Activated naive CD8-positive, alpha-beta T cell treated with anti-CD3 and anti-CD28 coated beads, Interleukin-2, amount 10 ng/mL, durations not matched to agents 7 days and 5 days (primary cell): ENCODE measurements at regions not wholly inside any gene's neighbourhood (a gene's known extent, or its start where the extent isn't known, plus 50 kb on each side); places are given as distances from the start of the nearest gene placed in this dataset.

Experiments used
- ATAC-seq: fragments of 150-1000 bp; cut with Tn5 transposase; one replicate; pipeline ENCODE4 v1.10.0; 2021; ENCODE audit warnings: low read depth, moderate library complexity
- POLR2A ChIA-PET: fragments of 350-600 bp; sonication (Branson Sonifier 250); formaldehyde crosslinking; loops from one replicate; lab custom pipeline; 2021; ENCODE audit warnings: antibody characterized with exemption; lab: Charles Lee
- DNase-seq: peaks from one replicate; pipeline ENCODE4 v3.0.0; 2021
- H3K27ac Mint-ChIP-seq: one replicate; pipeline ENCODE4 v1.8.0; 2022; ENCODE audit warnings: mild to moderate bottlenecking, mixed read lengths
- H3K27me3 Mint-ChIP-seq: one replicate; pipeline ENCODE4 v1.8.0; 2022; ENCODE audit warnings: mild to moderate bottlenecking, moderate library complexity, mixed read lengths
- H3K36me3 Mint-ChIP-seq: one replicate; pipeline ENCODE4 v1.8.0; 2021; ENCODE audit warnings: mild to moderate bottlenecking, mixed read lengths
- H3K4me1 Mint-ChIP-seq: one replicate; pipeline ENCODE4 v1.8.0; 2021; ENCODE audit warnings: mixed read lengths
- H3K4me3 Mint-ChIP-seq: one replicate; pipeline ENCODE4 v1.8.0; 2022; ENCODE audit warnings: mild to moderate bottlenecking, moderate library complexity, mixed read lengths
- H3K9me3 Mint-ChIP-seq: one replicate; pipeline ENCODE4 v1.8.0; 2021; ENCODE audit warnings: mixed read lengths

GRCh38 chr5:89904442-89904841, 505.1 kb downstream of the CETN3 start:
- POLR2A ChIA-PET: no interaction called here
- H3K4me3 Mint-ChIP-seq: no peak overlapping the region
- H3K4me1 Mint-ChIP-seq: no peaks in the 10 kb centered on the region
- H3K27me3 Mint-ChIP-seq: no peaks in the 10 kb centered on the region
- DNase-seq (no peak), ATAC-seq (no peak)
- no peak overlapping the region for H3K27ac Mint-ChIP-seq
- H3K9me3 Mint-ChIP-seq: no peaks in the 10 kb centered on the region
- no peaks in the 10 kb centered on the region for H3K36me3 Mint-ChIP-seq

- H3K4me3 Mint-ChIP-seq: no peak overlapping the region
- H3K27me3 Mint-ChIP-seq: no peaks in the 10 kb centered on the region
- no peaks in the 10 kb centered on the region for H3K36me3 Mint-ChIP-seq
- H3K4me1 Mint-ChIP-seq: no peaks in the 10 kb centered on the region
- DNase-seq (no peak), ATAC-seq (no peak)
- H3K27ac Mint-ChIP-seq: no peak overlapping the region
- no peaks in the 10 kb centered on the region for H3K9me3 Mint-ChIP-seq
- POLR2A ChIA-PET: no interaction called here
These were observed 507.6 kb downstream of the CETN3 start for GRCh38 chr5:89901983-89902382.

- Mint-ChIP-seq H3K4me1 (no peaks in the 10 kb centered on the region), H3K27ac (no peak overlapping the region), H3K27me3 (no peaks in the 10 kb centered on the region), H3K4me3 (no peak overlapping the region), H3K36me3 (no peaks in the 10 kb centered on the region), H3K9me3 (no peaks in the 10 kb centered on the region)
- POLR2A ChIA-PET: no interaction called here
- ATAC-seq (no peak), DNase-seq (no peak)
These were observed 508.2 kb downstream of the CETN3 start for GRCh38 chr5:89901346-89901745.

- ATAC-seq: no peak
- no peaks in the 10 kb centered on the region for H3K27me3 Mint-ChIP-seq
- H3K36me3 Mint-ChIP-seq: no peaks in the 10 kb centered on the region
- H3K4me3 Mint-ChIP-seq: no peak overlapping the region
- no peaks in the 10 kb centered on the region for H3K4me1 Mint-ChIP-seq
- DNase-seq: no peak
- H3K27ac Mint-ChIP-seq: no peak overlapping the region
- POLR2A ChIA-PET: no interaction called here
- H3K9me3 Mint-ChIP-seq: no peaks in the 10 kb centered on the region
These were observed 509.2 kb downstream of the CETN3 start for GRCh38 chr5:89900346-89900745.

- H3K4me1 Mint-ChIP-seq: no peaks in the 10 kb centered on the region
- no peak overlapping the region for H3K27ac Mint-ChIP-seq
- no peaks in the 10 kb centered on the region for H3K9me3 Mint-ChIP-seq
- no peaks in the 10 kb centered on the region for H3K27me3 Mint-ChIP-seq
- no peaks in the 10 kb centered on the region for H3K36me3 Mint-ChIP-seq
- DNase-seq: no peak
- POLR2A ChIA-PET: no interaction called here
- ATAC-seq: no peak
- no peak overlapping the region for H3K4me3 Mint-ChIP-seq
These were observed 510.0 kb downstream of the CETN3 start for GRCh38 chr5:89899559-89899958.

GRCh38 chr5:89893546-89893945, 516.0 kb downstream of the CETN3 start:
- Mint-ChIP-seq H3K4me3 (no peak overlapping the region), H3K27ac (no peak overlapping the region), H3K27me3 (no peaks in the 10 kb centered on the region), H3K36me3 (no peaks in the 10 kb centered on the region), H3K9me3 (peaks cover 2% of the 10 kb centered on the region), H3K4me1 (no peaks in the 10 kb centered on the region)
- ATAC-seq: no peak
- no peak for DNase-seq
- POLR2A ChIA-PET: no interaction called here

- ATAC-seq (no peak), DNase-seq (no peak)
- Mint-ChIP-seq H3K9me3 (no peaks in the 10 kb centered on the region), H3K36me3 (no peaks in the 10 kb centered on the region), H3K4me1 (no peaks in the 10 kb centered on the region), H3K4me3 (no peak overlapping the region), H3K27me3 (no peaks in the 10 kb centered on the region), H3K27ac (no peak overlapping the region)
- POLR2A ChIA-PET: no interaction called here
These were observed 523.9 kb downstream of the CETN3 start for GRCh38 chr5:89885670-89886069.

GRCh38 chr5:89883967-89884366, 525.6 kb downstream of the CETN3 start:
- no peaks in the 10 kb centered on the region for H3K36me3 Mint-ChIP-seq
- no peaks in the 10 kb centered on the region for H3K9me3 Mint-ChIP-seq
- POLR2A ChIA-PET: no interaction called here
- H3K27ac Mint-ChIP-seq: no peak overlapping the region
- no peak overlapping the region for H3K4me3 Mint-ChIP-seq
- no peak for ATAC-seq
- H3K4me1 Mint-ChIP-seq: no peaks in the 10 kb centered on the region
- DNase-seq: no peak
- no peaks in the 10 kb centered on the region for H3K27me3 Mint-ChIP-seq

- ATAC-seq (no peak), DNase-seq (no peak)
- H3K27me3 Mint-ChIP-seq: no peaks in the 10 kb centered on the region
- no peaks in the 10 kb centered on the region for H3K9me3 Mint-ChIP-seq
- no peaks in the 10 kb centered on the region for H3K36me3 Mint-ChIP-seq
- POLR2A ChIA-PET: no interaction called here
- no peak overlapping the region for H3K27ac Mint-ChIP-seq
- no peak overlapping the region for H3K4me3 Mint-ChIP-seq
- H3K4me1 Mint-ChIP-seq: no peaks in the 10 kb centered on the region
These were observed 531.1 kb downstream of the CETN3 start for GRCh38 chr5:89878140-89879132.

GRCh38 chr5:89871906-89872305, 537.6 kb downstream of the CETN3 start:
- no peak for DNase-seq
- POLR2A ChIA-PET: no interaction called here
- H3K27ac Mint-ChIP-seq: no peak overlapping the region
- ATAC-seq: no peak
- no peak overlapping the region for H3K4me3 Mint-ChIP-seq
- no peaks in the 10 kb centered on the region for H3K9me3 Mint-ChIP-seq
- H3K36me3 Mint-ChIP-seq: no peaks in the 10 kb centered on the region
- H3K4me1 Mint-ChIP-seq: no peaks in the 10 kb centered on the region
- H3K27me3 Mint-ChIP-seq: no peaks in the 10 kb centered on the region

GRCh38 chr5:89869346-89869745, 540.2 kb downstream of the CETN3 start:
- Mint-ChIP-seq H3K4me1 (no peaks in the 10 kb centered on the region), H3K4me3 (no peak overlapping the region), H3K27me3 (no peaks in the 10 kb centered on the region), H3K36me3 (no peaks in the 10 kb centered on the region), H3K9me3 (no peaks in the 10 kb centered on the region), H3K27ac (no peak overlapping the region)
- POLR2A ChIA-PET: no interaction called here
- ATAC-seq (no peak), DNase-seq (no peak)

GRCh38 chr5:89866410-89866809, 543.1 kb downstream of the CETN3 start:
- no peaks in the 10 kb centered on the region for H3K36me3 Mint-ChIP-seq
- POLR2A ChIA-PET: no interaction called here
- ATAC-seq (no peak), DNase-seq (no peak)
- no peak overlapping the region for H3K4me3 Mint-ChIP-seq
- H3K4me1 Mint-ChIP-seq: no peaks in the 10 kb centered on the region
- no peaks in the 10 kb centered on the region for H3K9me3 Mint-ChIP-seq
- H3K27ac Mint-ChIP-seq: no peak overlapping the region
- no peaks in the 10 kb centered on the region for H3K27me3 Mint-ChIP-seq

- H3K4me3 Mint-ChIP-seq: no peak overlapping the region
- H3K27me3 Mint-ChIP-seq: no peaks in the 10 kb centered on the region
- no peaks in the 10 kb centered on the region for H3K4me1 Mint-ChIP-seq
- H3K9me3 Mint-ChIP-seq: no peaks in the 10 kb centered on the region
- no peaks in the 10 kb centered on the region for H3K36me3 Mint-ChIP-seq
- H3K27ac Mint-ChIP-seq: no peak overlapping the region
- ATAC-seq: no peak
- no peak for DNase-seq
- POLR2A ChIA-PET: no interaction called here
These were observed 544.6 kb downstream of the CETN3 start for GRCh38 chr5:89864941-89865340.

- no peak overlapping the region for H3K4me3 Mint-ChIP-seq
- no peaks in the 10 kb centered on the region for H3K4me1 Mint-ChIP-seq
- POLR2A ChIA-PET: no interaction called here
- H3K9me3 Mint-ChIP-seq: no peaks in the 10 kb centered on the region
- ATAC-seq (no peak), DNase-seq (no peak)
- H3K27ac Mint-ChIP-seq: no peak overlapping the region
- no peaks in the 10 kb centered on the region for H3K36me3 Mint-ChIP-seq
- no peaks in the 10 kb centered on the region for H3K27me3 Mint-ChIP-seq
These were observed 551.8 kb downstream of the CETN3 start for GRCh38 chr5:89857790-89858189.
